ENCODE measurements at regions not wholly inside any gene's neighbourhood (a gene's known extent, or its start where the extent isn't known, plus 50 kb on each side); places are given as distances from the start of the nearest gene placed in this dataset.
A peak's percentile ranks its signal among the peaks of the same experiment; 100 is the strongest.

GRCh38 chrX:7789200-7789599 is 53.8 kb upstream of the VCX start:
- DNase-seq (ENCODE audit: low read depth) = no peak

- DNase-seq (ENCODE audit: low read depth) = no peak
Measured at GRCh38 chrX:7788334-7788733, 54.6 kb upstream of the VCX start.

GRCh38 chrX:7787714-7788113 is 55.3 kb upstream of the VCX start:
- DNase-seq (ENCODE audit: low read depth) = no peak

- DNase-seq (ENCODE audit: low read depth) = no peak
Measured at GRCh38 chrX:7784580-7784979, 58.4 kb upstream of the VCX start.

- DNase-seq (ENCODE audit: low read depth) = no peak
Measured at GRCh38 chrX:7779644-7780043, 63.3 kb upstream of the VCX start.

- no peak for DNase-seq (ENCODE audit: low read depth)
Measured at GRCh38 chrX:7775987-7776386, 67.0 kb upstream of the VCX start.

GRCh38 chrX:7771788-7772438 is 71.1 kb upstream of the VCX start:
- DNase-seq (ENCODE audit: low read depth) = no peak

- DNase-seq (ENCODE audit: low read depth) = no peak
Measured at GRCh38 chrX:7759830-7760229, 83.1 kb upstream of the VCX start.

GRCh38 chrX:7746856-7747255 is 96.1 kb upstream of the VCX start:
- DNase-seq (ENCODE audit: low read depth) = peak; percentile 3

- no peak for DNase-seq (ENCODE audit: low read depth)
Measured at GRCh38 chrX:7730071-7730470, 112.9 kb upstream of the VCX start.

- DNase-seq (ENCODE audit: low read depth) = no peak
Measured at GRCh38 chrX:7720519-7720918, 122.5 kb upstream of the VCX start.

GRCh38 chrX:7714351-7714750 is 128.6 kb upstream of the VCX start:
- DNase-seq (ENCODE audit: low read depth) = no peak

GRCh38 chrX:7711167-7711566 is 131.8 kb upstream of the VCX start:
- peak; percentile 4 for DNase-seq (ENCODE audit: low read depth)

- DNase-seq (ENCODE audit: low read depth) = no peak
Measured at GRCh38 chrX:7709845-7710244, 133.1 kb upstream of the VCX start.

- DNase-seq (ENCODE audit: low read depth) = peak; percentile 5
Measured at GRCh38 chrX:7706032-7706431, 136.9 kb upstream of the VCX start.

- no peak for DNase-seq (ENCODE audit: low read depth)
Measured at GRCh38 chrX:7704205-7704604, 138.8 kb upstream of the VCX start.

GRCh38 chrX:7698248-7698647 is 144.7 kb upstream of the VCX start:
- DNase-seq (ENCODE audit: low read depth) = no peak

GRCh38 chrX:7690842-7691241 is 152.1 kb upstream of the VCX start:
- no peak for DNase-seq (ENCODE audit: low read depth)

GRCh38 chrX:7689791-7690412 is 153.1 kb upstream of the VCX start:
- DNase-seq (ENCODE audit: low read depth) = no peak

- no peak for DNase-seq (ENCODE audit: low read depth)
Measured at GRCh38 chrX:7680181-7680580, 162.8 kb upstream of the VCX start.

- DNase-seq (ENCODE audit: low read depth) = no peak
Measured at GRCh38 chrX:7654316-7654715, 188.7 kb upstream of the VCX start.

- DNase-seq (ENCODE audit: low read depth) = no peak
Measured at GRCh38 chrX:7647831-7648230, 195.1 kb upstream of the VCX start.

GRCh38 chrX:7641141-7641540 is 201.8 kb upstream of the VCX start:
- no peak for DNase-seq (ENCODE audit: low read depth)

- no peak for DNase-seq (ENCODE audit: low read depth)
Measured at GRCh38 chrX:7640392-7640791, 202.6 kb upstream of the VCX start.

Measured in iris pigment epithelial cell (primary cell).